Activated CD4-positive, alpha-beta T cell treated with anti-CD3 and anti-CD28 coated beads, Interleukin-2, Interleukin-4, amounts not matched to agents 100 ng/mL and 50 ng/mL, durations not matched to agents 16 hours and 8 hours (primary cell): ENCODE measurements at regions not wholly inside any gene's neighbourhood (a gene's known extent, or its start where the extent isn't known, plus 50 kb on each side); places are given as distances from the start of the nearest gene placed in this dataset.

ENCODE experiments used
- DNase-seq: peaks from one replicate; pipeline ENCODE4 v3.0.0-alpha.2; 2020; ENCODE audit warnings: low spot score

- no peak for DNase-seq
Observed at GRCh38 chr10:83880252-83880791, 259.0 kb upstream of the GHITM start.

- DNase-seq, result no peak
Observed at GRCh38 chr10:83881661-83882060, 257.6 kb upstream of the GHITM start.

- no peak for DNase-seq
Observed at GRCh38 chr10:83886871-83887270, 252.4 kb upstream of the GHITM start.

- no peak for DNase-seq
Observed at GRCh38 chr10:83892737-83893136, 246.6 kb upstream of the GHITM start.

GRCh38 chr10:83896219-83896618 lies 243.1 kb upstream of the GHITM start:
- DNase-seq, result no peak

GRCh38 chr10:83897626-83898025 lies 241.7 kb upstream of the GHITM start:
- DNase-seq, result no peak

- DNase-seq, result no peak
Observed at GRCh38 chr10:83908506-83908905, 230.8 kb upstream of the GHITM start.

GRCh38 chr10:83909001-83909400 lies 230.3 kb upstream of the GHITM start:
- no peak for DNase-seq

- no peak for DNase-seq
Observed at GRCh38 chr10:83915801-83916200, 223.5 kb upstream of the GHITM start.

GRCh38 chr10:83917537-83918506 lies 221.5 kb upstream of the GHITM start:
- no peak for DNase-seq

GRCh38 chr10:83919187-83919586 lies 220.1 kb upstream of the GHITM start:
- no peak for DNase-seq

- DNase-seq, result no peak
Observed at GRCh38 chr10:83921984-83922860, 217.1 kb upstream of the GHITM start.

- no peak for DNase-seq
Observed at GRCh38 chr10:83925133-83925532, 214.2 kb upstream of the GHITM start.

- no peak for DNase-seq
Observed at GRCh38 chr10:83926606-83927005, 212.7 kb upstream of the GHITM start.

GRCh38 chr10:83927166-83927565 lies 212.1 kb upstream of the GHITM start:
- DNase-seq, result no peak

- no peak for DNase-seq
Observed at GRCh38 chr10:83929399-83929798, 209.9 kb upstream of the GHITM start.

- no peak for DNase-seq
Observed at GRCh38 chr10:83931669-83932068, 207.6 kb upstream of the GHITM start.

- no peak for DNase-seq
Observed at GRCh38 chr10:83932245-83932644, 207.1 kb upstream of the GHITM start.

- DNase-seq, result no peak
Observed at GRCh38 chr10:83934062-83934461, 205.2 kb upstream of the GHITM start.

- no peak for DNase-seq
Observed at GRCh38 chr10:83934641-83935338, 204.5 kb upstream of the GHITM start.

- no peak for DNase-seq
Observed at GRCh38 chr10:83935339-83935736, 204.0 kb upstream of the GHITM start.

GRCh38 chr10:83935911-83936310 lies 203.4 kb upstream of the GHITM start:
- DNase-seq, result no peak
